Loucy (cell line): ENCODE measurements at regions not wholly inside any gene's neighbourhood (a gene's known extent, or its start where the extent isn't known, plus 50 kb on each side); places are given as distances from the start of the nearest gene placed in this dataset.

ENCODE experiments used
- H2AFZ ChIP-seq: fragments of 200-600 bp; sonication (generic); 2 replicates; pipeline ENCODE4 v1.6.0; 2016; ENCODE audit warnings: antibody characterized with exemption, mild to moderate bottlenecking, low read length, moderate library complexity
- H3F3A ChIP-seq: fragments of 200-600 bp; 2 replicates; pipeline ENCODE4 v1.6.0; 2016; ENCODE audit warnings: antibody characterized with exemption, low read depth, mild to moderate bottlenecking
- H3K27me3 ChIP-seq: fragments of 200-600 bp; sonication (generic); 2 replicates; pipeline ENCODE4 v1.6.1; 2014; ENCODE audit warnings: low read length, mild to moderate bottlenecking; ENCODE audit not compliant: insufficient read depth, poor library complexity, severe bottlenecking
- H3K36me3 ChIP-seq: fragments of 200-600 bp; sonication (generic); 2 replicates; pipeline ENCODE4 v1.6.1; 2016; ENCODE audit warnings: low read length; ENCODE audit not compliant: insufficient read depth
- H3K4me1 ChIP-seq: fragments of 200-600 bp; sonication (generic); 2 replicates; pipeline ENCODE4 v1.5.1; 2014; ENCODE audit warnings: low read length, mild to moderate bottlenecking; ENCODE audit not compliant: insufficient read depth, poor library complexity, severe bottlenecking
- H3K4me2 ChIP-seq: fragments of 200-600 bp; sonication (generic); 2 replicates; pipeline ENCODE4 v1.6.0; 2014; ENCODE audit warnings: antibody characterized with exemption, low read length, low read depth, mild to moderate bottlenecking; ENCODE audit not compliant: poor library complexity, severe bottlenecking
- H3K4me3 ChIP-seq: fragments of 200-600 bp; sonication (generic); 2 replicates; pipeline ENCODE4 v1.5.1; 2014; ENCODE audit warnings: low read length, mild to moderate bottlenecking, mixed read lengths; ENCODE audit not compliant: poor library complexity, severe bottlenecking
- H3K79me2 ChIP-seq: fragments of 200-600 bp; sonication (generic); 2 replicates; pipeline ENCODE4 v1.6.1; 2014; ENCODE audit warnings: low read length; ENCODE audit not compliant: insufficient read depth
- H3K9ac ChIP-seq: fragments of 200-600 bp; sonication (generic); 2 replicates; pipeline ENCODE4 v1.6.0; 2014; ENCODE audit warnings: mild to moderate bottlenecking, low read depth, low read length, moderate library complexity; ENCODE audit not compliant: poor library complexity, severe bottlenecking
- H3K9me2 ChIP-seq: fragments of 200-600 bp; sonication (generic); replicated peaks from 2 replicates; pipeline ENCODE4 v1.6.1; 2016; ENCODE audit warnings: low read depth, low read length, mixed read lengths
- H3K9me3 ChIP-seq: fragments of 200-600 bp; sonication (generic); 2 replicates; pipeline ENCODE4 v1.6.1; 2014; ENCODE audit warnings: mild to moderate bottlenecking, antibody characterized with exemption, low read length, low read depth; ENCODE audit not compliant: insufficient read depth
- H4K20me1 ChIP-seq: fragments of 200-600 bp; sonication (generic); 2 replicates; pipeline ENCODE4 v1.6.0; 2014; ENCODE audit warnings: antibody characterized with exemption, low read length, mild to moderate bottlenecking; ENCODE audit not compliant: insufficient read depth, poor library complexity, severe bottlenecking
- CTCF ChIP-seq: fragments of 200-600 bp; sonication (generic); conservative IDR thresholded peaks from 2 replicates; pipeline ENCODE4 v1.5.1; 2014; ENCODE audit warnings: mild to moderate bottlenecking, antibody characterized with exemption, low read length
- EZH2phosphoT487 ChIP-seq: fragments of 200-600 bp; IDR thresholded peaks from 2 replicates; pipeline ENCODE4 v1.6.1; 2018; ENCODE audit warnings: antibody characterized with exemption, mild to moderate bottlenecking, moderate library complexity, borderline replicate concordance

- Histone ChIP-seq H3K4me2 (no peak overlapping the region), H3K79me2 (no peaks in the 10 kb centered on the region), H3K9me2 (no peaks in the 10 kb centered on the region), H3K4me1 (peaks cover 8% of the 10 kb centered on the region), H3F3A (no peaks in the 10 kb centered on the region), H3K27me3 (no peaks in the 10 kb centered on the region), H3K9me3 (no peaks in the 10 kb centered on the region), H3K4me3 (no peak overlapping the region), H3K9ac (no peak overlapping the region), H2AFZ (no peak overlapping the region), H3K36me3 (no peaks in the 10 kb centered on the region), H4K20me1 (no peaks in the 10 kb centered on the region)
- TF ChIP-seq CTCF (no peak), EZH2phosphoT487 (no peak)
Observed at GRCh38 chr1:116262207-116262994, 110.6 kb upstream of the ATP1A1 start.

GRCh38 chr1:116262995-116263385, 110.1 kb upstream of the ATP1A1 start:
- TF ChIP-seq CTCF (no peak), EZH2phosphoT487 (no peak)
- Histone ChIP-seq H3K36me3 (no peaks in the 10 kb centered on the region), H3K9me2 (no peaks in the 10 kb centered on the region), H3K9ac (no peak overlapping the region), H3K79me2 (no peaks in the 10 kb centered on the region), H2AFZ (no peak overlapping the region), H3K4me1 (peaks cover 8% of the 10 kb centered on the region), H3K4me2 (no peak overlapping the region), H3K4me3 (no peak overlapping the region), H3K9me3 (no peaks in the 10 kb centered on the region), H3K27me3 (no peaks in the 10 kb centered on the region), H4K20me1 (no peaks in the 10 kb centered on the region), H3F3A (no peaks in the 10 kb centered on the region)

- no peaks in the 10 kb centered on the region for H3K9me2 ChIP-seq
- H3K4me3 ChIP-seq, result no peak overlapping the region
- H3F3A ChIP-seq, result no peaks in the 10 kb centered on the region
- H3K4me2 ChIP-seq, result no peak overlapping the region
- H3K4me1 ChIP-seq, result peaks cover 5% of the 10 kb centered on the region
- no peak for TF ChIP-seq CTCF
- TF ChIP-seq EZH2phosphoT487, result no peak
- H4K20me1 ChIP-seq, result no peaks in the 10 kb centered on the region
- no peak overlapping the region for H3K9ac ChIP-seq
- H3K9me3 ChIP-seq, result no peaks in the 10 kb centered on the region
- no peaks in the 10 kb centered on the region for H3K27me3 ChIP-seq
- H3K79me2 ChIP-seq, result no peaks in the 10 kb centered on the region
- H3K36me3 ChIP-seq, result no peaks in the 10 kb centered on the region
- H2AFZ ChIP-seq, result no peak overlapping the region
Observed at GRCh38 chr1:116265931-116266863, 106.8 kb upstream of the ATP1A1 start.
